ENCODE measurements at regions not wholly inside any gene's neighbourhood (a gene's known extent, or its start where the extent isn't known, plus 50 kb on each side); places are given as distances from the start of the nearest gene placed in this dataset.

DNA sequence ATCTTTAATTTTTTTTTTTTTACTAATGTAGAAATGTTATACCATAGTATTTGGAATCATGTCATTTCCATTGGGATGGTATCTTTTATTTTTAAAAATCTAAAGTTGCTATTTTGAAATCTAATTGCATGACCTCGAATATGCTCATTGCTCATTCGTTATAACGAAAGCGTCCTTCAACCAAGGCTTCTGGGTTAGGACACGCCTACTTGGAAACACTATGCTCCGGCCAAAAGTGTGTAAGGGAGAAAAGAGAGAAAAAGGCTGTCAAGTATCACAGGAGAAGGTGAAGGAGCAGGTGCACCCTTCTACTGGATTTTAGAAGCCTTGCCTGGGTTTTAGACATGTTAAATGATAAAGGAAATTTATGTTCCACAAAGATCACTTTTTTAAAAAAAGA, 465.9 kb upstream of the ID2 start:
- no peaks in the 10 kb centered on the region for H3K27me3 ChIP-seq
- no peak overlapping the region for H3K27ac ChIP-seq
- TF ChIP-seq, protein P1, sequence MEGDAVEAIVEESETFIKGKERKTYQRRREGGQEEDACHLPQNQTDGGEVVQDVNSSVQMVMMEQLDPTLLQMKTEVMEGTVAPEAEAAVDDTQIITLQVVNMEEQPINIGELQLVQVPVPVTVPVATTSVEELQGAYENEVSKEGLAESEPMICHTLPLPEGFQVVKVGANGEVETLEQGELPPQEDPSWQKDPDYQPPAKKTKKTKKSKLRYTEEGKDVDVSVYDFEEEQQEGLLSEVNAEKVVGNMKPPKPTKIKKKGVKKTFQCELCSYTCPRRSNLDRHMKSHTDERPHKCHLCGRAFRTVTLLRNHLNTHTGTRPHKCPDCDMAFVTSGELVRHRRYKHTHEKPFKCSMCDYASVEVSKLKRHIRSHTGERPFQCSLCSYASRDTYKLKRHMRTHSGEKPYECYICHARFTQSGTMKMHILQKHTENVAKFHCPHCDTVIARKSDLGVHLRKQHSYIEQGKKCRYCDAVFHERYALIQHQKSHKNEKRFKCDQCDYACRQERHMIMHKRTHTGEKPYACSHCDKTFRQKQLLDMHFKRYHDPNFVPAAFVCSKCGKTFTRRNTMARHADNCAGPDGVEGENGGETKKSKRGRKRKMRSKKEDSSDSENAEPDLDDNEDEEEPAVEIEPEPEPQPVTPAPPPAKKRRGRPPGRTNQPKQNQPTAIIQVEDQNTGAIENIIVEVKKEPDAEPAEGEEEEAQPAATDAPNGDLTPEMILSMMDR (IDR thresholded peaks at IDR 0.05; ENCODE audit: low read depth, low read length), result no peak
- DNase-seq (ENCODE audit: low read depth in 1 of 2, low spot score in 1 of 2), result no peak
- no peaks in the 10 kb centered on the region for H3K36me3 ChIP-seq
- H3K4me3 ChIP-seq, result no peak overlapping the region
- no peaks in the 10 kb centered on the region for H3K9me3 ChIP-seq (ENCODE audit: low read depth)
- no peaks in the 10 kb centered on the region for H3K4me1 ChIP-seq (ENCODE audit: low read depth)

DNA sequence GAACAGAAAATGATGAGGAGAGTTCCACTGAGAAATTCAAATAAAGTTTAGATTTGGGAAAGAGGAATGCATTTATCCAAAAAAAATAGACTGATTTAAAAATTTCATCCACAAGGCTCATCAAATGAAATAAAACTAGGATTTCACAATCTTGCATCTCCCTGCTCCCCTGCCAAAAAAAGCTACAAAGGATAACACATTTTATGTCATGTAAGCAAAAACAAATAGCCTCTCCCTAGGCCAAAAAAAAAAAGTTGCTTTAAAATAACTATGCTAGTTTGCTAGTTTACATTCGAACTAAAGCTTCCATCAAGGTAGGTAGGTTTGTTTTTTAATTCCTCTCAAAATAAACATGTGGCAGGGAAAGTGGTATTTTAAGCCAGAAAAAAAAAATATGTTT, 465.5 kb upstream of the ID2 start:
- Histone ChIP-seq H3K36me3 (no peaks in the 10 kb centered on the region), H3K27me3 (no peaks in the 10 kb centered on the region), H3K27ac (no peak overlapping the region), H3K9me3 (ENCODE audit: low read depth) (no peaks in the 10 kb centered on the region), H3K4me1 (ENCODE audit: low read depth) (no peaks in the 10 kb centered on the region), H3K4me3 (no peak overlapping the region)
- TF ChIP-seq, protein P1 (IDR thresholded peaks at IDR 0.05; ENCODE audit: low read depth, low read length), result no peak
- DNase-seq (ENCODE audit: low read depth in 1 of 2, low spot score in 1 of 2), result peak in 1 of 2 donors; percentile 16

DNA sequence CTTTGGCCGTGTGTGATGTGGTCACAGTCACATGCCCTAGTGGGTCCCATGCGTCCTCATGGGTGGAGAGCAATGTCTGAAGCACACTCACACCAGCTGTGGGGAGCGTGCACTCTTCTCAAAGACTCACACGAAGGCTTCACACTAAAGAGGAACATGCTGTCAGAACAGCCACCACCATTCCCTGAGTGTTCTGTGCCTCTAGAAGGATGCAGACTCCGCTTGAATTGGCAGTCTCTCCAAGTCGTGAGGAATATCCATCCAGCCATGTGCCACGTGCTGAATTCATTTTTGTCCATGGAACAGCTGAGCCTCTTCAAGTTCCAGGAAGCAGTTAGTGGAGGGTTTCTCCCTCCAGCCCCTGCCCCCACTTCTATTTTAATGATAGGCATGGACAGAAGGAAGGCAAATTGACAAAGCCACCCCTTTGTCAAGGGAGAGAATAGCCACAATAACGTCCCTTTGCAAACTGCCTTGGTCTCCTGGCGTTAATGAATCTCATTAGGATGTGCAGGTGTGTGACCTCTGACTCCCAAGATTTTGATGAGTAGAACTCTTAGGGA, 464.3 kb upstream of the ID2 start:
- TF ChIP-seq, protein P1 (IDR thresholded peaks at IDR 0.05; ENCODE audit: low read depth, low read length), result no peak
- Histone ChIP-seq H3K27me3 (no peaks in the 10 kb centered on the region), H3K4me1 (ENCODE audit: low read depth) (no peaks in the 10 kb centered on the region), H3K27ac (no peak overlapping the region), H3K36me3 (no peaks in the 10 kb centered on the region), H3K4me3 (no peak overlapping the region), H3K9me3 (ENCODE audit: low read depth) (no peaks in the 10 kb centered on the region)
- DNase-seq (ENCODE audit: low read depth in 1 of 2, low spot score in 1 of 2), result no peak

DNA sequence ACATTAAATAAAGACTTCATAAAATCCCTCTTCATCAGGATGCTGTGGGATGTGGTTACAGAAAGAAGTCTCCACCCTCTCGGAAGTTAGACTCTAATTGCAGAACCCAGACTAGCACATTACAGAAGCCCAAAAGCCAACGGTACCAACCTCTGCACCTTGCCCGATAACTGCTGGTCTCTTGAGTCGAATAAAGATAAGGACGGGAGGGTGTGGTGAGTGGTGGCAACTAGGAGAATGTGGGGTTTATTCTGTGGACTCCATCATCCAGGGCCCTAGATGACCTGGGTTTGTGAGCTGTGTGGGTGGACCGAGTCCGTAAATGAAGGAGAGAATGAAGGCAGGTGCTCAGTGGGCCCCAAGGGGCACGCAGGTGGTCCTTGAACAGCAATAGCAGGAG, 462.8 kb upstream of the ID2 start:
- H3K9me3 ChIP-seq (ENCODE audit: low read depth), result no peaks in the 10 kb centered on the region
- H3K27me3 ChIP-seq, result no peaks in the 10 kb centered on the region
- no peak overlapping the region for H3K27ac ChIP-seq
- TF ChIP-seq, protein P1 (IDR thresholded peaks at IDR 0.05; ENCODE audit: low read depth, low read length), result no peak
- H3K4me1 ChIP-seq (ENCODE audit: low read depth), result no peaks in the 10 kb centered on the region
- no peaks in the 10 kb centered on the region for H3K36me3 ChIP-seq
- no peak overlapping the region for H3K4me3 ChIP-seq
- no peak for DNase-seq (ENCODE audit: low read depth in 1 of 2, low spot score in 1 of 2)

DNA sequence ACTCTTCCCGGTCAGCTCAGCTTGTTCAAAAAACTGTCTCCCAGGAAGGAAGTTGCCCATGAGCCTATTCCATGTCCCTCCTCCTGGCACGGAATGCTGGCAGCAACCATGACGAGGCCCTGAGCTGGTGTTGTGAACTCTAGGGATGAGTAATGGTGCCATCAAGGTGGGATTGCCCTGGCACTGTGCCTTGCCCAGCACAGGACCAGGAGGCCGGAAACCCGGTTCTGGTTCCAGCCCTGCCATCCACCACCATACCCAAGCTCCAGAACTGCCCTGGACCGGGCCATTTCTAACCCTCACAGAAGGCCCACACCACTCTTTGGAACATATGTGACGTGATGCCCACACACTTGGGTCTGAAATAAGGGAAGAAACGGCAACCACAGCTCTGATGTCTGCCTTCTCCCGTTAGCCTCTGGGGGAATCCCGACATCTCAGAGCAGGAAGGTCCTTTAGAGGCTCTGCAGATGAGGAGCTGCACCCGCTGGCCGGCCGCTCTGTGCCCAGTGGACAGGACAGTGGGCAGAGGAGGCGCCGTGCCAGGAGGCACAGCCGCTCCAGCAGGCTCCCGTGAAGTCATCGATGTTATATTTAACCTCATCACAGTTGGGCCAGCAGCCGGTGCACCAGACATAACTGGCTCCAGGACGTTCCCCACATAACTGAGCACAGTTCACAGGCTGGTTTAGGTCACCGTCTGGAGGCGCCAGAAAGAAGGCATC, 462.1 kb upstream of the ID2 start:
- TF ChIP-seq, protein P1 (IDR thresholded peaks at IDR 0.05; ENCODE audit: low read depth, low read length), result no peak
- Histone ChIP-seq H3K9me3 (ENCODE audit: low read depth) (no peaks in the 10 kb centered on the region), H3K27ac (no peak overlapping the region), H3K4me1 (ENCODE audit: low read depth) (no peaks in the 10 kb centered on the region), H3K4me3 (no peak overlapping the region), H3K36me3 (no peaks in the 10 kb centered on the region), H3K27me3 (no peaks in the 10 kb centered on the region)
- no peak for DNase-seq (ENCODE audit: low read depth in 1 of 2, low spot score in 1 of 2)
